HepG2 (cell line): ENCODE measurements at regions not wholly inside any gene's neighbourhood (a gene's known extent, or its start where the extent isn't known, plus 50 kb on each side); places are given as distances from the start of the nearest gene placed in this dataset.

Source experiments
- ATAC-seq: fragments of 200-7000 bp; cut with Tn5 transposase; 3 replicates; pipeline ENCODE4 v1.9.1; 2020; ENCODE audit warnings: mild to moderate bottlenecking, moderate library complexity
- BruUV-seq: library from RNA; stranded (reverse); fragments of 400-500 nt; replicated peaks from 2 replicates; lab custom pipeline; 2021; lab: Mats Ljungman, UMichigan
- CTCF ChIA-PET: fragments of 300-600 bp; formaldehyde crosslinking; extraction: SDS; loops from one replicate; lab custom pipeline; 2021; ENCODE audit warnings: low total read pairs, inconsistent platforms, low intra/inter-chr PET ratio; lab: Yijun Ruan, JAX
- POLR2A ChIA-PET: fragments of 350-600 bp; sonication (Branson Sonifier 250); formaldehyde crosslinking; loops from one replicate; lab custom pipeline; 2020; ENCODE audit warnings: antibody characterized with exemption, inconsistent platforms; lab: Yijun Ruan, JAX
- DNase-seq: peaks from one replicate; pipeline ENCODE4 v3.0.0-alpha.2; 2015; ENCODE audit warnings: low spot score
- FAIRE-seq: peaks from 3 replicates; lab custom pipeline; 2011; peaks lifted over from hg19 to GRCh38; lab: Jason Lieb, UNC
- H2AFZ ChIP-seq: one replicate; pipeline ENCODE4 v1.6.1; 2011; ENCODE audit warnings: low read length, inconsistent platforms
- H3K27ac ChIP-seq: fragments of 300-600 bp; 3 replicates; pipeline ENCODE4 v1.8.0; 2011; ENCODE audit warnings: mixed run types, mild to moderate bottlenecking, mixed read lengths, low read length, inconsistent platforms; ENCODE audit not compliant: insufficient read depth; ENCODE audit errors: extremely low read length
- H3K27me3 ChIP-seq, 2 experiments: fragments of 200-600 bp in 1 of 2; 2 replicates in 1 of 2; 3 replicates in 1 of 2; pipeline versions ENCODE4 v1.6.0 to v1.8.0; 2011; ENCODE audit warnings: low read length in 2 of 2, mild to moderate bottlenecking in 2 of 2, moderate library complexity in 2 of 2, inconsistent platforms in 1 of 2; ENCODE audit not compliant: insufficient read depth in 2 of 2, control insufficient read depth in 1 of 2
- H3K36me3 ChIP-seq, 2 experiments: fragments of 200-600 bp in 1 of 2; replicated peaks in 1 of 2; 2 replicates in 1 of 2; 3 replicates in 1 of 2; pipeline versions ENCODE4 v1.5.1 to v1.8.0; 2011; ENCODE audit warnings: low read length in 2 of 2, inconsistent platforms in 1 of 2; ENCODE audit not compliant: insufficient read depth in 2 of 2, control insufficient read depth in 1 of 2
- H3K4me1 ChIP-seq: 2 replicates; pipeline ENCODE4 v1.5.1; 2012; ENCODE audit warnings: low read length, inconsistent platforms; ENCODE audit not compliant: insufficient read depth
- H3K4me2 ChIP-seq: 2 replicates; pipeline ENCODE4 v1.6.0; 2011; ENCODE audit warnings: low read depth, low read length, inconsistent platforms
- H3K4me3 ChIP-seq, 3 experiments: fragments of 200-600 bp in 1 of 3; sonication (generic), shearing (Covaris generic) in 1 of 3; replicated peaks in 1 of 3; 2 replicates each; pipeline ENCODE4 v1.5.1; 2011 to 2016; ENCODE audit warnings: low read length in 3 of 3, inconsistent platforms in 2 of 3, low read depth in 2 of 3, mild to moderate bottlenecking in 2 of 3, control low read depth in 1 of 3, mixed read lengths in 1 of 3; ENCODE audit not compliant: insufficient read depth in 1 of 3
- H3K79me2 ChIP-seq: one replicate; pipeline ENCODE4 v1.6.1; 2011; ENCODE audit warnings: low read length, inconsistent platforms; ENCODE audit not compliant: insufficient read depth
- H3K9ac ChIP-seq: 2 replicates; pipeline ENCODE4 v1.6.0; 2011; ENCODE audit warnings: mild to moderate bottlenecking, low read depth, low read length, inconsistent platforms; ENCODE audit not compliant: insufficient read depth
- H3K9me3 ChIP-seq: 2 replicates; pipeline ENCODE4 v1.5.1; 2012; ENCODE audit warnings: mild to moderate bottlenecking, low read length
- H4K20me1 ChIP-seq: 2 replicates; pipeline ENCODE4 v1.6.0; 2011; ENCODE audit warnings: inconsistent platforms, mild to moderate bottlenecking, low read length, moderate library complexity; ENCODE audit not compliant: insufficient read depth
- DNMT1 ChIP-seq: sonication (generic); formaldehyde crosslinking; IDR thresholded peaks from 2 replicates; pipeline ENCODE4 v1.5.1; 2020; ENCODE audit warnings: mild to moderate bottlenecking, missing genetic modification reagents
- ISL2 ChIP-seq: sonication (generic); formaldehyde crosslinking; IDR thresholded peaks from 2 replicates; pipeline ENCODE4 v1.5.0; 2020; ENCODE audit warnings: missing genetic modification reagents
- PBX3 ChIP-seq: sonication (generic); formaldehyde crosslinking; IDR thresholded peaks from 2 replicates; pipeline ENCODE4 v1.8.1; 2023; ENCODE audit warnings: missing genetic modification reagents, inconsistent platforms, borderline replicate concordance
- REXO4 ChIP-seq: sonication (generic); formaldehyde crosslinking; IDR thresholded peaks from 2 replicates; pipeline ENCODE4 v1.8.0; 2022; ENCODE audit warnings: missing genetic modification reagents, mild to moderate bottlenecking, borderline replicate concordance
- SIX4 ChIP-seq: sonication (generic); formaldehyde crosslinking; IDR thresholded peaks from 2 replicates; pipeline ENCODE4 v1.4.0; 2020; ENCODE audit warnings: missing genetic modification reagents
- SPEN ChIP-seq: sonication (generic); formaldehyde crosslinking; IDR thresholded peaks from 2 replicates; pipeline ENCODE4 v1.5.1; 2020; ENCODE audit warnings: low read depth, mild to moderate bottlenecking, missing genetic modification reagents
- TCF12 ChIP-seq, 2 experiments: fragments of 450-650 bp in 1 of 2; sonication (generic) in 1 of 2; formaldehyde crosslinking in 1 of 2; IDR thresholded peaks; 2 replicates each; pipeline versions ENCODE4 v1.6.1 to v1.8.0; 2017 to 2022; ENCODE audit warnings: antibody characterized with exemption in 1 of 2, mild to moderate bottlenecking in 1 of 2, missing genetic modification reagents in 1 of 2, moderate library complexity in 1 of 2
- TFDP1 ChIP-seq: IDR thresholded peaks from 2 replicates; pipeline ENCODE4 v1.6.1; 2016; ENCODE audit warnings: missing compliant biosample characterization, missing genetic modification reagents, borderline replicate concordance
- TMF1 ChIP-seq: sonication (generic); formaldehyde crosslinking; IDR thresholded peaks from 2 replicates; pipeline ENCODE4 v1.8.1; 2022; ENCODE audit warnings: low read depth, missing genetic modification reagents
- ZFP36L1 ChIP-seq: sonication (generic); formaldehyde crosslinking; IDR thresholded peaks from 2 replicates; pipeline ENCODE4 v1.8.0; 2022; ENCODE audit warnings: mild to moderate bottlenecking, missing genetic modification reagents, moderate library complexity
- ZMYM3 ChIP-seq: sonication (generic); formaldehyde crosslinking; IDR thresholded peaks from 2 replicates; pipeline ENCODE4 v1.5.1; 2020; ENCODE audit warnings: mild to moderate bottlenecking, missing genetic modification reagents
- ZNF20 ChIP-seq: sonication (generic); formaldehyde crosslinking; IDR thresholded peaks from 2 replicates; pipeline ENCODE4 v1.4.0; 2020; ENCODE audit warnings: mild to moderate bottlenecking, moderate library complexity, missing genetic modification reagents
- ZNF225 ChIP-seq: sonication (generic); formaldehyde crosslinking; IDR thresholded peaks from 2 replicates; pipeline ENCODE4 v1.4.0; 2020; ENCODE audit warnings: mild to moderate bottlenecking, missing genetic modification reagents
- ZNF550 ChIP-seq: sonication (generic); formaldehyde crosslinking; IDR thresholded peaks from 2 replicates; pipeline ENCODE4 v1.4.0; 2020; ENCODE audit warnings: mild to moderate bottlenecking, missing genetic modification reagents, borderline replicate concordance
- ZNF629 ChIP-seq: sonication (generic); formaldehyde crosslinking; conservative IDR thresholded peaks from 2 replicates; pipeline ENCODE4 v1.5.0; 2020; ENCODE audit warnings: missing genetic modification reagents
- ZNF644 ChIP-seq: IDR thresholded peaks from 2 replicates; pipeline ENCODE4 v1.6.1; 2016; ENCODE audit warnings: low read depth
- WGBS: methylation state at CpG from one replicate; pipeline ENCODE4 v1.1.6; 2017; ENCODE audit warnings: low lambda C conversion rate; 5-methylcytosine and 5-hydroxymethylcytosine counted together
- in situ Hi-C: cut with HindIII; loops from 2 replicates; pipeline ENCODE4 v1.10.0; 2017; ENCODE audit warnings: low pct_unique_long_range_greater_than_20kb; ENCODE audit not compliant: extremely low pct_ligation_motif_present
- intact Hi-C: fragments of 100-400 bp; cut with micrococcal nuclease; formaldehyde crosslinking; loops from one replicate; pipeline ENCODE4 v1.10.0; 2022; ENCODE audit not compliant: unreplicated experiment
- TF ChIP-seq, protein P1 (sequence below): sonication (generic); formaldehyde crosslinking; IDR thresholded peaks from 2 replicates; pipeline ENCODE4 v1.4.0; 2020; ENCODE audit warnings: mild to moderate bottlenecking, missing genetic modification reagents, borderline replicate concordance

DNA sequence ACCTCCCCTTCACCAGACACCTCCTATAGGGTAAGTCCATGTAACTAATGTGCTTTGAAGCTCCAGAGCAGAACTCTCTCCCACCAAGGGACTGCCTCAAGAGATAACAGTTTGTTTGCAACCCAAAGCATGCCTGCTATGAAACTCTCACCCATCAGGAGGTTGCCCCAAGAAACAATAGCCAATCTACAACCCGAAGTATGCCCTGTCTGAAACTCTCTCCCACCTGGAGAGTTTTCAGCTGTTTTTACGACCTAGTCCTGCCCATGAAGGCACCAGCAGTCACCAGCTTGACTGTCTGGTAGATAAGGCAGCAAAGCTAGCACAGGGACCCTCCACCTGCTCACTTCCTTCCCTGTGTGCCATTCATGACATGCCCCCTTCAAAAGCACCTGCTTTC, 533.9 kb upstream of the CRIM1 start (continued):
- TF ChIP-seq, protein P1, sequence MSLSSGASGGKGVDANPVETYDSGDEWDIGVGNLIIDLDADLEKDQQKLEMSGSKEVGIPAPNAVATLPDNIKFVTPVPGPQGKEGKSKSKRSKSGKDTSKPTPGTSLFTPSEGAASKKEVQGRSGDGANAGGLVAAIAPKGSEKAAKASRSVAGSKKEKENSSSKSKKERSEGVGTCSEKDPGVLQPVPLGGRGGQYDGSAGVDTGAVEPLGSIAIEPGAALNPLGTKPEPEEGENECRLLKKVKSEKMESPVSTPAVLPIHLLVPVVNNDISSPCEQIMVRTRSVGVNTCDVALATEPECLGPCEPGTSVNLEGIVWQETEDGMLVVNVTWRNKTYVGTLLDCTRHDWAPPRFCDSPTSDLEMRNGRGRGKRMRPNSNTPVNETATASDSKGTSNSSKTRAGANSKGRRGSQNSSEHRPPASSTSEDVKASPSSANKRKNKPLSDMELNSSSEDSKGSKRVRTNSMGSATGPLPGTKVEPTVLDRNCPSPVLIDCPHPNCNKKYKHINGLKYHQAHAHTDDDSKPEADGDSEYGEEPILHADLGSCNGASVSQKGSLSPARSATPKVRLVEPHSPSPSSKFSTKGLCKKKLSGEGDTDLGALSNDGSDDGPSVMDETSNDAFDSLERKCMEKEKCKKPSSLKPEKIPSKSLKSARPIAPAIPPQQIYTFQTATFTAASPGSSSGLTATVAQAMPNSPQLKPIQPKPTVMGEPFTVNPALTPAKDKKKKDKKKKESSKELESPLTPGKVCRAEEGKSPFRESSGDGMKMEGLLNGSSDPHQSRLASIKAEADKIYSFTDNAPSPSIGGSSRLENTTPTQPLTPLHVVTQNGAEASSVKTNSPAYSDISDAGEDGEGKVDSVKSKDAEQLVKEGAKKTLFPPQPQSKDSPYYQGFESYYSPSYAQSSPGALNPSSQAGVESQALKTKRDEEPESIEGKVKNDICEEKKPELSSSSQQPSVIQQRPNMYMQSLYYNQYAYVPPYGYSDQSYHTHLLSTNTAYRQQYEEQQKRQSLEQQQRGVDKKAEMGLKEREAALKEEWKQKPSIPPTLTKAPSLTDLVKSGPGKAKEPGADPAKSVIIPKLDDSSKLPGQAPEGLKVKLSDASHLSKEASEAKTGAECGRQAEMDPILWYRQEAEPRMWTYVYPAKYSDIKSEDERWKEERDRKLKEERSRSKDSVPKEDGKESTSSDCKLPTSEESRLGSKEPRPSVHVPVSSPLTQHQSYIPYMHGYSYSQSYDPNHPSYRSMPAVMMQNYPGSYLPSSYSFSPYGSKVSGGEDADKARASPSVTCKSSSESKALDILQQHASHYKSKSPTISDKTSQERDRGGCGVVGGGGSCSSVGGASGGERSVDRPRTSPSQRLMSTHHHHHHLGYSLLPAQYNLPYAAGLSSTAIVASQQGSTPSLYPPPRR = no peak
- no peak for TF ChIP-seq ZNF629 (CRISPR knock-in tag)
- no peak for TF ChIP-seq ZNF550 (CRISPR knock-in tag)
- TF ChIP-seq ZNF225 (CRISPR knock-in tag) = no peak
- TF ChIP-seq, all 625 proteins: peak for 0

DNA sequence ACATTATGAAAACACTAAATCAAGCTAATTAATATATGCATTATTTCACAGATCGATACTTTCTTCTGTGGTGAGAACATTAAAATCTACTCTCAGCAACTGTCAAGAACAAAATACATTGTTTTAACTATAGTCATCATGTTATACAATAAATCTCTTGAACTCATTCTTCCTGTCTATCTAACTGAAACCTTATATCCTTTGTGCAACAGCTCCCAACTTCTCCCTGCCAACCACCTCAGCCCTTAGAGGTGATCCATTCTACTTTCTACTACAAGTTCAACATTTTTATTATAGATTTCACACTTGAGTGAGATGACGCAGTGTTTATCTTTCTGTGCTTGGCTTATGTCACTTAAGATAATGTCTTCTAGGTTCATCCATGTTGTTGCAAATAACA, 535.2 kb upstream of the CRIM1 start:
- DNase-seq = no peak

More for the DNA sequence above, 535.2 kb upstream of the CRIM1 start:
- no TSS peak for BruUV-seq
- no peak overlapping the region for H3K4me2 ChIP-seq
- FAIRE-seq (no peak), ATAC-seq (no peak)
- no peaks in the 10 kb centered on the region for H3K36me3 ChIP-seq
- intact Hi-C loops = no loop called here
- H3K4me1 ChIP-seq = no peaks in the 10 kb centered on the region
- H2AFZ ChIP-seq = no peak overlapping the region
- in situ Hi-C loops = no loop called here
- no peak overlapping the region for H3K9ac ChIP-seq
- POLR2A ChIA-PET = no interaction called here
- TF ChIP-seq DNMT1 (CRISPR knock-in tag) (no peak), ISL2 (CRISPR knock-in tag) (no peak), TMF1 (CRISPR knock-in tag) (no peak), REXO4 (no peak), SPEN (CRISPR knock-in tag) (no peak), ZNF20 (CRISPR knock-in tag) (no peak), TFDP1 (CRISPR knock-in tag) (no peak), PBX3 (no peak), TCF12 (IDR thresholded peaks at IDR 0.05) (no peak), TCF12 (CRISPR knock-in tag; IDR thresholded peaks at IDR 0.05) (no peak), ZFP36L1 (no peak), ZMYM3 (CRISPR knock-in tag) (no peak), ZNF644 (CRISPR knock-in tag) (no peak), SIX4 (CRISPR knock-in tag) (no peak)
- H3K79me2 ChIP-seq = no peaks in the 10 kb centered on the region
- WGBS = 24% methylated on average over 2 of the region's 2 CpGs
- H3K27ac ChIP-seq = no peak overlapping the region
- no peaks in the 10 kb centered on the region for H3K9me3 ChIP-seq
- H3K4me3 ChIP-seq = no peak overlapping the region
- no peaks in the 10 kb centered on the region for H4K20me1 ChIP-seq
- peaks cover 0 to 4% of the 10 kb centered on the region in 2 experiments; a peak in 1 of 5 replicates for H3K27me3 ChIP-seq
- CTCF ChIA-PET = no interaction called here
